ENCODE measurements at regions not wholly inside any gene's neighbourhood (a gene's known extent, or its start where the extent isn't known, plus 50 kb on each side); places are given as distances from the start of the nearest gene placed in this dataset.

DNA sequence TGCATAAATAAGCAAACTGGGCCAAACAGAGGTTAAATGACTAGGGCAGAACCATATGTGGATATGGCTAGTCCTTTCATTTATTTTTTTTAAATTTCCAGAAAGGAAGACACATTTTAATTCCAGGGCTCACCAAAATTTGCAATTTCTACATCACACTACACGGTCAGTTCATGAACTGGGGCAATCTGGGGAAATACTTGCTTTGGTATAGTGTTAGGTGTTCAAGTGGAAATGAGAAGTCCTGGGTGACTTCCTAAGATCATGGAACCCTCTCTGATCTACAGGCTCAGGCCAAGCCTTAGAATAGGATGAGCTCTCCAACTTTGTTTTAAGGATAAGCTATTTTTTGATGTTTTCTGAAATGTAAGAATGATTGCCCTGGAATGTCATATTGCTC, 128.6 kb upstream of the SPACA1 start:
- Mint-ChIP-seq H3K9me3 (ENCODE audit: low read depth, unreplicated experiment) (no peaks in the 10 kb centered on the region), H3K27me3 (ENCODE audit: unreplicated experiment) (no peaks in the 10 kb centered on the region), H3K36me3 (ENCODE audit: insufficient read depth, unreplicated experiment) (no peaks in the 10 kb centered on the region), H3K27ac (ENCODE audit: unreplicated experiment) (no peak overlapping the region), H3K4me3 (ENCODE audit: low read depth, unreplicated experiment) (no peak overlapping the region), H3K4me1 (ENCODE audit: low read depth, unreplicated experiment) (peaks cover 7% of the 10 kb centered on the region)
- CTCF ChIA-PET = no interaction called here
- intact Hi-C loops (cut with micrococcal nuclease; ENCODE audit: unreplicated experiment) = no loop called here
- BruUV-seq (replicated peaks) = no TSS peak
- DNase-seq = no peak
- TF ChIP-seq, protein P1, sequence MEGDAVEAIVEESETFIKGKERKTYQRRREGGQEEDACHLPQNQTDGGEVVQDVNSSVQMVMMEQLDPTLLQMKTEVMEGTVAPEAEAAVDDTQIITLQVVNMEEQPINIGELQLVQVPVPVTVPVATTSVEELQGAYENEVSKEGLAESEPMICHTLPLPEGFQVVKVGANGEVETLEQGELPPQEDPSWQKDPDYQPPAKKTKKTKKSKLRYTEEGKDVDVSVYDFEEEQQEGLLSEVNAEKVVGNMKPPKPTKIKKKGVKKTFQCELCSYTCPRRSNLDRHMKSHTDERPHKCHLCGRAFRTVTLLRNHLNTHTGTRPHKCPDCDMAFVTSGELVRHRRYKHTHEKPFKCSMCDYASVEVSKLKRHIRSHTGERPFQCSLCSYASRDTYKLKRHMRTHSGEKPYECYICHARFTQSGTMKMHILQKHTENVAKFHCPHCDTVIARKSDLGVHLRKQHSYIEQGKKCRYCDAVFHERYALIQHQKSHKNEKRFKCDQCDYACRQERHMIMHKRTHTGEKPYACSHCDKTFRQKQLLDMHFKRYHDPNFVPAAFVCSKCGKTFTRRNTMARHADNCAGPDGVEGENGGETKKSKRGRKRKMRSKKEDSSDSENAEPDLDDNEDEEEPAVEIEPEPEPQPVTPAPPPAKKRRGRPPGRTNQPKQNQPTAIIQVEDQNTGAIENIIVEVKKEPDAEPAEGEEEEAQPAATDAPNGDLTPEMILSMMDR (IDR thresholded peaks at IDR 0.05; ENCODE audit: unreplicated experiment) = no peak

DNA sequence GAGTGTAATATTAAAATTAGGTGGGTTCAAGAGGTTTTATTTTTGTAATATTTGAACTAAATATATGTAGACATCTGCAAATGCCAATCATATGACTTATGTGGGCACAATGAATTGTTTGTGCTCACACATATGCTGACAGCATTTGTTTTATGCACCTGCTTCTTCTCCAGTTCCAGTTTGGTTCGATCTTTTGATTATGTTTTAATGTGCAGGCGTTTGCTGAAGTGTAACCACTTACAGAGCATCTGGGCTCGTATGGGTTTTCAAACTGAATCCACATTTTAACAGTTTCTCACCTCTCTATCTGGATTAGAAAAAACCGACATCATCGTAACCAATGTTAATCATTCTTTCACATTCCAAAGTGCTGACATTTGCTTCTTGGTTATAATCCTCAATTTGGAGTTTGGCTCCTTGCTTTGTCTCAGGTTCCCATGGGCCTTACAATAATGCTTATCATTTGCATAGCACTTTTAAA, 129.1 kb upstream of the SPACA1 start:
- H3K9me3 Mint-ChIP-seq (ENCODE audit: low read depth, unreplicated experiment) = no peaks in the 10 kb centered on the region
- no peak for DNase-seq
- no peak overlapping the region for H3K4me3 Mint-ChIP-seq (ENCODE audit: low read depth, unreplicated experiment)
- CTCF ChIA-PET = no interaction called here
- H3K27me3 Mint-ChIP-seq (ENCODE audit: unreplicated experiment) = no peaks in the 10 kb centered on the region
- BruUV-seq (replicated peaks) = no TSS peak
- TF ChIP-seq, protein P1 (IDR thresholded peaks at IDR 0.05; ENCODE audit: unreplicated experiment) = no peak
- H3K4me1 Mint-ChIP-seq (ENCODE audit: low read depth, unreplicated experiment) = peaks cover 7% of the 10 kb centered on the region
- intact Hi-C loops (cut with micrococcal nuclease; ENCODE audit: unreplicated experiment) = no loop called here
- H3K27ac Mint-ChIP-seq (ENCODE audit: unreplicated experiment) = no peak overlapping the region
- H3K36me3 Mint-ChIP-seq (ENCODE audit: insufficient read depth, unreplicated experiment) = no peaks in the 10 kb centered on the region

DNA sequence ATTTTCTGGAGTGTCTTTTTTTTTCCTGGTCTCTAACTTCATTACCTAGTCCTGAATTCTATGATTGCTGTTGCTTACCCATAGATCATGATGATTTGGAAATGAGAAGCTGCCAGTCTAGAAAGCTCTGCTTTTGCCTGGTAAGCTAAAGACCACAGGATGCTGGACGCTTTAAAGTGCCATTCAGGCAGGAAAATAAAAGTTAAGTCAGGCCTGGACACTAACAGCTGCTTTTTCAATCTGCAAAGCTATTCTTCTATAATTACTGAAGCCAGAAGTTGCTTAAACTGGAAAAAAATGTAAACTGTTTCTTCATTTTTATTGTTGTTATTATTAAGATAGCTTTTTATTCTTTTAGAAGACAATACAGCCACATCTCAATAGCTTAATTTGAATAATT, 129.8 kb upstream of the SPACA1 start:
- CTCF ChIA-PET = no interaction called here
- intact Hi-C loops (cut with micrococcal nuclease; ENCODE audit: unreplicated experiment) = no loop called here
- H3K36me3 Mint-ChIP-seq (ENCODE audit: insufficient read depth, unreplicated experiment) = no peaks in the 10 kb centered on the region

DNA sequence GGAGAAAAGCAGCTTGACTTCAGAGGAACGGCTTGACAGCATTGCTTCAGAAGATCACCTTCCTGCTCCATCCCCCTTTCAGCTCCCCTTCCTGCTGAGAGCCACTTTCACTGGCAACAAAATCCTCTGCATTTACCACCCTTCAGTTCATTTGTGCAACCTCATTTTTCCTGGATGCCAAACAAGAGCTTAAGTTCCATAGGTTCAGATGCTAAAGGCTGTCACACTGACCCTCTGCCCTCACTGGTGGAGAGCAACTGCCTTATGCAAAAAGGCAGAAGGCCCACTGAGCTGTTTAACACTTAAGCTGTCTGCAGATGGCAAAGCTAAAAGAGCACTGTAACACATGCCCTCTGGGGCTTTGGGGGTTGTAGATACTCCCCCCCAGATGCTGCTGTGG, 131.2 kb upstream of the SPACA1 start:
- DNase-seq = no peak
- Mint-ChIP-seq H3K36me3 (ENCODE audit: insufficient read depth, unreplicated experiment) (no peaks in the 10 kb centered on the region), H3K27ac (ENCODE audit: unreplicated experiment) (no peak overlapping the region), H3K4me3 (ENCODE audit: low read depth, unreplicated experiment) (no peak overlapping the region), H3K4me1 (ENCODE audit: low read depth, unreplicated experiment) (peaks cover 7% of the 10 kb centered on the region), H3K9me3 (ENCODE audit: low read depth, unreplicated experiment) (no peaks in the 10 kb centered on the region), H3K27me3 (ENCODE audit: unreplicated experiment) (no peaks in the 10 kb centered on the region)
- TF ChIP-seq, protein P1 (IDR thresholded peaks at IDR 0.05; ENCODE audit: unreplicated experiment) = no peak
- CTCF ChIA-PET = no interaction called here
- intact Hi-C loops (cut with micrococcal nuclease; ENCODE audit: unreplicated experiment) = no loop called here
- BruUV-seq (replicated peaks) = no TSS peak

More for the DNA sequence above, 129.8 kb upstream of the SPACA1 start:
- TF ChIP-seq, protein P1 (IDR thresholded peaks at IDR 0.05; ENCODE audit: unreplicated experiment) = no peak
- no TSS peak for BruUV-seq (replicated peaks)
- no peak overlapping the region for H3K4me3 Mint-ChIP-seq (ENCODE audit: low read depth, unreplicated experiment)
- peaks cover 7% of the 10 kb centered on the region for H3K4me1 Mint-ChIP-seq (ENCODE audit: low read depth, unreplicated experiment)
- H3K27ac Mint-ChIP-seq (ENCODE audit: unreplicated experiment) = no peak overlapping the region
- DNase-seq = no peak
- no peaks in the 10 kb centered on the region for H3K9me3 Mint-ChIP-seq (ENCODE audit: low read depth, unreplicated experiment)
- no peaks in the 10 kb centered on the region for H3K27me3 Mint-ChIP-seq (ENCODE audit: unreplicated experiment)
